BLaER1 treated with 17β-estradiol and CSF1 and Interleukin-3, amounts not matched to agents 10 nM and 100 nM (cell line): ENCODE measurements at regions not wholly inside any gene's neighbourhood (a gene's known extent, or its start where the extent isn't known, plus 50 kb on each side); places are given as distances from the start of the nearest gene placed in this dataset.

ENCODE experiments used
- H3K27ac ChIP-seq, 11 experiments: shearing (Covaris generic); formaldehyde crosslinking; 2 replicates each; pipeline ENCODE4 v1.8.1; 2022
- H3K27me3 ChIP-seq, 11 experiments: shearing (Covaris generic); formaldehyde crosslinking; 2 replicates each; pipeline ENCODE4 v1.8.1; 2022
- H3K36me3 ChIP-seq, 11 experiments: shearing (Covaris generic); formaldehyde crosslinking; 2 replicates each; pipeline ENCODE4 v1.8.1; 2022
- H3K4me1 ChIP-seq, 10 experiments: shearing (Covaris generic); formaldehyde crosslinking; 2 replicates each; pipeline ENCODE4 v1.8.1; 2022
- H3K4me2 ChIP-seq, 11 experiments: shearing (Covaris generic); formaldehyde crosslinking; 2 replicates each; pipeline ENCODE4 v1.8.1; 2022
- H3K4me3 ChIP-seq, 10 experiments: shearing (Covaris generic); formaldehyde crosslinking; 2 replicates each; pipeline ENCODE4 v1.8.1; 2022
- H3K9ac ChIP-seq, 11 experiments: shearing (Covaris generic); formaldehyde crosslinking; 2 replicates each; pipeline ENCODE4 v1.8.1; 2022
- H3K9me3 ChIP-seq, 11 experiments: shearing (Covaris generic); formaldehyde crosslinking; replicated peaks in 1 of 11; 2 replicates each; pipeline ENCODE4 v1.8.1; 2022
- H4K20me1 ChIP-seq, 11 experiments: shearing (Covaris generic); formaldehyde crosslinking; 2 replicates each; pipeline ENCODE4 v1.8.1; 2022
- Cebpa-rat ChIP-seq, 11 experiments: shearing (Covaris generic); IDR thresholded peaks; 2 replicates each; pipeline ENCODE4 v1.8.1; 2022

- no peak overlapping the region for H3K4me2 ChIP-seq
- H3K27ac ChIP-seq, result no peak overlapping the region
- no peaks in the 10 kb centered on the region for H3K36me3 ChIP-seq
- H3K9me3 ChIP-seq, result no peaks in the 10 kb centered on the region
- H4K20me1 ChIP-seq, result no peaks in the 10 kb centered on the region
- no peak overlapping the region for H3K9ac ChIP-seq
- no peak overlapping the region for H3K4me3 ChIP-seq
- TF ChIP-seq Cebpa-rat (IDR thresholded peaks at IDR 0.05), result no peak
- H3K4me1 ChIP-seq, result no peaks in the 10 kb centered on the region
- no peaks in the 10 kb centered on the region; a peak in 1 of 22 replicates for H3K27me3 ChIP-seq
Measured at GRCh38 chr1:5296557-5297179, 642.3 kb downstream of the AJAP1 start.

DNA sequence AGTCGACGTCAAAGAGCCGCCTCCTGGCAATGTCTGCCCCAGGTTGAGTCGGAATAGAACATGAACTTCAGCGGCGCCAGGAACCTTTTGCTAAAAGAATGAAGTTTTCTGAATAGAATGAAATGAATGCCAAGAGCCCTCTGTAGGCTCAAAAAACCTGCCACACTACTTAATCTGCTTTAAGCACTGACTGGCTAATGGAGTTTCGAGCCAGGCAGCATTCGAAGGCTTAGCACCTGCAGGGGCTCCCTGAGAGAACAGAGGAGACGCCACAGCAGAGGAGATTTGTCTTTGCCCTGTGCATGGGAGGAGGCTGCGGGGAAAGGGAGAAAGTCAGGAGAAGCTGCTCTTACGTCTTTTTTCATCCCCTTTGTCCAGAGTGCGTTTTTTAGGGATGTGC, 641.7 kb downstream of the AJAP1 start:
- Histone ChIP-seq H3K36me3 (no peaks in the 10 kb centered on the region), H3K4me2 (no peak overlapping the region), H3K27me3 (no peaks in the 10 kb centered on the region; a peak in 1 of 22 replicates), H3K9me3 (no peaks in the 10 kb centered on the region), H4K20me1 (no peaks in the 10 kb centered on the region), H3K27ac (no peak overlapping the region), H3K9ac (no peak overlapping the region), H3K4me1 (no peaks in the 10 kb centered on the region), H3K4me3 (no peak overlapping the region)
- TF ChIP-seq Cebpa-rat (IDR thresholded peaks at IDR 0.05), result no peak

- Histone ChIP-seq H4K20me1 (no peaks in the 10 kb centered on the region), H3K36me3 (no peaks in the 10 kb centered on the region), H3K4me1 (no peaks in the 10 kb centered on the region), H3K9me3 (peaks cover 0 to 5% (median 0%) of the 10 kb centered on the region in 11 experiments; a peak in 1 of 22 replicates), H3K27me3 (no peaks in the 10 kb centered on the region; a peak in 1 of 22 replicates), H3K27ac (no peak overlapping the region), H3K9ac (no peak overlapping the region), H3K4me3 (no peak overlapping the region), H3K4me2 (no peak overlapping the region)
- no peak for TF ChIP-seq Cebpa-rat (IDR thresholded peaks at IDR 0.05)
Measured at GRCh38 chr1:5291889-5292288, 637.5 kb downstream of the AJAP1 start.

DNA sequence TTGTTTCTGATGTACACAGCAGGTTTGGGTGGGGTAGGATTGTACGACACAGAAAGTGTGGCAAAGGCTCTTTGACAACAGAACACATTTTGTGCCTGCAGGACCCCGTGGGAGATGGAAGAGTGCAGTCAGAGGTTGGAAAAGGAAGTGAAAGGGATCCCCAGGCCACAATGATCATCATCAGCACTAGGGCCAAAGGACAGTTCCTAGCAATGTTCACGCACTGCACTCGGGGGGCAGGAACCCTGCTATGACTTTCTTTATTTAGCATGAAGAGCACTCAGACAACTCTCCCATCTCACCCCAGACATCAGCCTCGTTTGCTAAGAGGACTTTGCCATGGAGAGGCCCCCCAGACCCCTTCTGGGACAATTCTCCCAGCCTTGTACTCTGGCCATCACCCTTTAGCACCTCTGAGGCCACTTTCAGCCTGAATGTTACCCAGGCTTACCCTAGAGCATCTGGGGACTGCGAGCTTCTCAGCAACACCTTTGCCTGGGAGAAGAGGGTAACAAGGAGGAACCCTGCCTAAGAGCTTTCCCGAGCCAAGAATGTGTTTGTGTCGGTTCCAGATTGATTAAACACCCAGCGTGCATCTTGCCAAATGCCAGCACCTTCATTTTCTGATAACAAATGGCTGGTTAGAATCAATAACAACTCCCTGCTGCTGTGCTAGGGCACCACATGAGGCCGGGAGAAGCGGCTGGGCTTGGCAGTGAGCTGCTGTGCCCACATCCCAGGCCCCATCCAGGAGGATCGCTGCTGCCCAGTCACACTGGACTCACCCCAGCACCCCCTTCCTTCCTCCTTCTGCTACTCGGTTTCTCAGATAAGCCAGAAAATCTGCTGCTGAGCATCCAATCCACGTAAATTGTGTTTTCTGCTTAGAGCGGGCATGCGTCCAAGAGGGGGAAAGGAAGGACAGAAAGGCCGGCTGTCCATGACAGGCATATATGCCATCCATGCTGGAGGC, 633.1 kb downstream of the AJAP1 start:
- H3K36me3 ChIP-seq, result no peaks in the 10 kb centered on the region
- H3K4me3 ChIP-seq, result no peak overlapping the region
- no peak for TF ChIP-seq Cebpa-rat (IDR thresholded peaks at IDR 0.05)
- no peak overlapping the region for H3K27ac ChIP-seq
- H4K20me1 ChIP-seq, result no peaks in the 10 kb centered on the region
- H3K4me2 ChIP-seq, result no peak overlapping the region
- H3K4me1 ChIP-seq, result no peaks in the 10 kb centered on the region
- H3K9me3 ChIP-seq, result peaks cover 0 to 5% (median 0%) of the 10 kb centered on the region in 11 experiments; a peak in 1 of 22 replicates
- no peaks in the 10 kb centered on the region for H3K27me3 ChIP-seq
- H3K9ac ChIP-seq, result no peak overlapping the region

GRCh38 chr1:5286244-5286643, 631.8 kb downstream of the AJAP1 start:
- TF ChIP-seq Cebpa-rat (IDR thresholded peaks at IDR 0.05), result no peak
- Histone ChIP-seq H4K20me1 (no peaks in the 10 kb centered on the region), H3K27me3 (no peaks in the 10 kb centered on the region), H3K9ac (no peak overlapping the region), H3K4me1 (no peaks in the 10 kb centered on the region), H3K36me3 (no peaks in the 10 kb centered on the region), H3K4me2 (no peak overlapping the region), H3K9me3 (peaks cover 0 to 5% (median 0%) of the 10 kb centered on the region in 11 experiments; a peak in 1 of 22 replicates), H3K27ac (no peak overlapping the region), H3K4me3 (no peak overlapping the region)

DNA sequence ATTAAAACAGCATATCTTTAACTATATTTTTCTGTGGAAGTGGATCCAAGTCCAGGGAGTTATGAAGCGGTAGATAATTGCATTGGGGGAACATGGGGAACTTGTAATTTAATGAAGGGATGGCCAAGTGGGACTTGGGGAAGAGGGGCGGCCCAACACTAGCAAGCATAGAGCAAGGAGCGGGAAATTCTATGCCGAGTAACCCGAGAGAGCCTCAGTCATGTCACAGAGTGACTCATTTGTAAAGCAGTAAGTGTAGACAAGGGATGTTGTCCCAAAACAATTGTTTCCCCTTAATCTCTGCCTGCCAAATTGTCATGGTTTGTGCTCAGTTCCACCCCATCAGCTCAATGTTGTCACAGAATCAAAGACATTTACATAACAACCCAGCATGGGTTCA, 620.1 kb downstream of the AJAP1 start:
- Histone ChIP-seq H3K4me3 (no peak overlapping the region), H3K36me3 (no peaks in the 10 kb centered on the region), H3K27me3 (no peaks in the 10 kb centered on the region), H3K27ac (no peak overlapping the region), H3K4me2 (no peak overlapping the region), H3K9ac (no peak overlapping the region), H3K9me3 (peaks cover 0 to 6% (median 0%) of the 10 kb centered on the region in 11 experiments; a peak in 5 of 22 replicates), H3K4me1 (peaks cover 16 to 22% (median 20%) of the 10 kb centered on the region in 10 experiments), H4K20me1 (peaks cover 0 to 6% (median 0%) of the 10 kb centered on the region in 11 experiments; a peak in 1 of 22 replicates)
- no peak for TF ChIP-seq Cebpa-rat (IDR thresholded peaks at IDR 0.05)

GRCh38 chr1:5273280-5274003, 619.0 kb downstream of the AJAP1 start:
- Histone ChIP-seq H3K36me3 (no peaks in the 10 kb centered on the region), H3K9ac (0 out of 22 replicates have a peak overlapping the region, but pooled peaks of 1 of the 11 experiments have one; percentile 6), H3K27ac (no peak overlapping the region), H3K4me2 (peak overlapping the region; percentile 6 to 57 (median 33); a peak in 20 of 22 replicates), H3K4me1 (peaks cover 10 to 15% (median 13%) of the 10 kb centered on the region in 10 experiments; a peak in 18 of 20 replicates), H4K20me1 (peaks cover 0 to 6% (median 0%) of the 10 kb centered on the region in 11 experiments; a peak in 1 of 22 replicates), H3K4me3 (no peak overlapping the region), H3K9me3 (peaks cover 0 to 11% (median 0%) of the 10 kb centered on the region in 11 experiments; a peak in 5 of 22 replicates), H3K27me3 (no peaks in the 10 kb centered on the region)
- no peak for TF ChIP-seq Cebpa-rat (IDR thresholded peaks at IDR 0.05)

- Histone ChIP-seq H3K27me3 (no peaks in the 10 kb centered on the region), H3K4me3 (no peak overlapping the region), H3K9me3 (peaks cover 0 to 11% (median 0%) of the 10 kb centered on the region in 11 experiments; a peak in 5 of 22 replicates), H3K4me1 (peaks cover 10 to 15% (median 13%) of the 10 kb centered on the region in 10 experiments; a peak in 18 of 20 replicates), H4K20me1 (peaks cover 0 to 6% (median 0%) of the 10 kb centered on the region in 11 experiments; a peak in 1 of 22 replicates), H3K36me3 (no peaks in the 10 kb centered on the region), H3K27ac (no peak overlapping the region), H3K9ac (no peak overlapping the region), H3K4me2 (no peak overlapping the region)
- TF ChIP-seq Cebpa-rat (IDR thresholded peaks at IDR 0.05), result no peak
Measured at GRCh38 chr1:5272325-5272724, 617.9 kb downstream of the AJAP1 start.
